Panc1 (cell line): ENCODE measurements at regions not wholly inside any gene's neighbourhood (a gene's known extent, or its start where the extent isn't known, plus 50 kb on each side); places are given as distances from the start of the nearest gene placed in this dataset.

Source experiments
- ATAC-seq: fragments of 200-7000 bp; cut with Tn5 transposase; 2 replicates; pipeline ENCODE4 v1.9.1; 2020; ENCODE audit warnings: mild to moderate bottlenecking, moderate library complexity
- BruUV-seq: library from RNA; stranded (reverse); fragments of 400-500 nt; replicated peaks from 2 replicates; lab custom pipeline; 2021; lab: Mats Ljungman, UMichigan
- CTCF ChIA-PET: fragments of 300-600 bp; sonication (Branson Sonifier 250); formaldehyde crosslinking; loops from one replicate; lab custom pipeline; 2022; ENCODE audit warnings: antibody characterized with exemption; lab: Charles Lee
- POLR2A ChIA-PET: fragments of 300-600 bp; sonication (Branson Sonifier 250); formaldehyde crosslinking; loops from one replicate; lab custom pipeline; 2022; ENCODE audit warnings: antibody characterized with exemption; lab: Charles Lee
- DNase-seq: peaks from one replicate; pipeline ENCODE4 v3.0.0-alpha.2; 2010; ENCODE audit warnings: low read depth, low spot score
- H3K27ac ChIP-seq: 2 replicates; pipeline ENCODE4 v1.5.1; 2011; ENCODE audit warnings: mild to moderate bottlenecking, low read length, inconsistent platforms
- H3K27me3 ChIP-seq: fragments of 200-500 bp; sonication (Bioruptor generic); 2 replicates; pipeline ENCODE4 v1.6.0; 2014; ENCODE audit warnings: low read length, inconsistent platforms; ENCODE audit not compliant: control insufficient read depth, insufficient read depth
- H3K36me3 ChIP-seq: fragments of 200-500 bp; sonication (Bioruptor generic); 2 replicates; pipeline ENCODE4 v1.5.1; 2014; ENCODE audit warnings: inconsistent platforms, mild to moderate bottlenecking, low read length, moderate library complexity; ENCODE audit not compliant: control insufficient read depth, insufficient read depth
- H3K4me1 ChIP-seq: 2 replicates; pipeline ENCODE4 v1.5.1; 2011; ENCODE audit warnings: inconsistent platforms, mild to moderate bottlenecking, low read length, moderate library complexity; ENCODE audit not compliant: control insufficient read depth, insufficient read depth
- H3K4me3 ChIP-seq, 2 experiments: 2 replicates each; pipeline ENCODE4 v1.5.1; 2011 to 2012; ENCODE audit warnings: low read depth in 2 of 2, low read length in 2 of 2, mild to moderate bottlenecking in 2 of 2, inconsistent platforms in 1 of 2, moderate library complexity in 1 of 2
- H3K9me3 ChIP-seq: fragments of 200-500 bp; sonication (Bioruptor generic); 2 replicates; pipeline ENCODE4 v1.5.1; 2014; ENCODE audit warnings: low read depth, mild to moderate bottlenecking, inconsistent platforms, low read length, moderate library complexity; ENCODE audit not compliant: control insufficient read depth, insufficient read depth
- POLR2AphosphoS5 ChIP-seq: IDR thresholded peaks from 2 replicates; pipeline ENCODE4 v1.6.1; 2012; ENCODE audit warnings: mild to moderate bottlenecking, low read depth, low read length, moderate library complexity
- SIN3A ChIP-seq: IDR thresholded peaks from 2 replicates; pipeline ENCODE4 v1.6.1; 2012; ENCODE audit warnings: low read depth, mild to moderate bottlenecking, low read length, moderate library complexity, borderline replicate concordance; ENCODE audit not compliant: insufficient read depth
- TCF7L2 ChIP-seq: IDR thresholded peaks from 2 replicates; pipeline ENCODE4 v1.6.1; 2011; ENCODE audit warnings: mild to moderate bottlenecking, low read depth, low read length, inconsistent platforms
- in situ Hi-C: cut with HindIII; loops from 2 replicates; pipeline ENCODE4 v1.10.0; 2016; ENCODE audit warnings: low sequenced_read_pairs, low pct_unique_long_range_greater_than_20kb
- intact Hi-C: fragments of 100-400 bp; cut with micrococcal nuclease; formaldehyde crosslinking; loops from one replicate; pipeline ENCODE4 v1.10.0; 2022; ENCODE audit not compliant: unreplicated experiment
- TF ChIP-seq, protein P1 (sequence below), 2 experiments: IDR thresholded peaks; 2 replicates each; pipeline ENCODE4 v1.6.1; 2011 to 2012; ENCODE audit warnings: low read depth in 2 of 2, control low read depth in 1 of 2, low read length in 1 of 2, mild to moderate bottlenecking in 1 of 2, moderate library complexity in 1 of 2; ENCODE audit not compliant: insufficient read depth in 1 of 2
- TF ChIP-seq, protein P2 (sequence below): fragments of 450-650 bp; IDR thresholded peaks from 2 replicates; pipeline ENCODE4 v1.5.1; 2017; ENCODE audit warnings: mild to moderate bottlenecking

DNA sequence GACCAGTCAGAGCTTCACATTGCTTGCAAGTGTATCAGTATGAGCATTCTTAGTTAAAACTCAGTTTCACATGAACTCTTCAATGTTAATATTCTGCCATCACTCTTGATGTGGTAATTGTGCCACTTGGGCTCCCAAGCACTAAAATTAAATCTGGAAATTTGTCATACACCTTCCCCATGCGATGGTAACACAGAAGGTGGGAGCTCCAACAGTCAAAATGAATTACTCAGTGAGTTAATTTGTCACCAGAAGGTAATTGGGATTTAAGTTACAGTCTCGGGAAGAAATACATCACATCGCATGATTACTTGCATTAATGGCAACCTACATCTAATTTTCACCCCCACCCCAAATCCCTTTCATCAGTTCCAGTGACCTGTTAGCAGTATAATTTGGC lies 376.5 kb upstream of the DAB1 start:
- ATAC-seq (no peak), DNase-seq (no peak)
- intact Hi-C loops (no loop called here), in situ Hi-C loops (no loop called here)
- TF ChIP-seq, protein P1, sequence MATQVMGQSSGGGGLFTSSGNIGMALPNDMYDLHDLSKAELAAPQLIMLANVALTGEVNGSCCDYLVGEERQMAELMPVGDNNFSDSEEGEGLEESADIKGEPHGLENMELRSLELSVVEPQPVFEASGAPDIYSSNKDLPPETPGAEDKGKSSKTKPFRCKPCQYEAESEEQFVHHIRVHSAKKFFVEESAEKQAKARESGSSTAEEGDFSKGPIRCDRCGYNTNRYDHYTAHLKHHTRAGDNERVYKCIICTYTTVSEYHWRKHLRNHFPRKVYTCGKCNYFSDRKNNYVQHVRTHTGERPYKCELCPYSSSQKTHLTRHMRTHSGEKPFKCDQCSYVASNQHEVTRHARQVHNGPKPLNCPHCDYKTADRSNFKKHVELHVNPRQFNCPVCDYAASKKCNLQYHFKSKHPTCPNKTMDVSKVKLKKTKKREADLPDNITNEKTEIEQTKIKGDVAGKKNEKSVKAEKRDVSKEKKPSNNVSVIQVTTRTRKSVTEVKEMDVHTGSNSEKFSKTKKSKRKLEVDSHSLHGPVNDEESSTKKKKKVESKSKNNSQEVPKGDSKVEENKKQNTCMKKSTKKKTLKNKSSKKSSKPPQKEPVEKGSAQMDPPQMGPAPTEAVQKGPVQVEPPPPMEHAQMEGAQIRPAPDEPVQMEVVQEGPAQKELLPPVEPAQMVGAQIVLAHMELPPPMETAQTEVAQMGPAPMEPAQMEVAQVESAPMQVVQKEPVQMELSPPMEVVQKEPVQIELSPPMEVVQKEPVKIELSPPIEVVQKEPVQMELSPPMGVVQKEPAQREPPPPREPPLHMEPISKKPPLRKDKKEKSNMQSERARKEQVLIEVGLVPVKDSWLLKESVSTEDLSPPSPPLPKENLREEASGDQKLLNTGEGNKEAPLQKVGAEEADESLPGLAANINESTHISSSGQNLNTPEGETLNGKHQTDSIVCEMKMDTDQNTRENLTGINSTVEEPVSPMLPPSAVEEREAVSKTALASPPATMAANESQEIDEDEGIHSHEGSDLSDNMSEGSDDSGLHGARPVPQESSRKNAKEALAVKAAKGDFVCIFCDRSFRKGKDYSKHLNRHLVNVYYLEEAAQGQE (IDR thresholded peaks at IDR 0.05; ENCODE audit: insufficient read depth in 1 of 2, low read depth in 2 of 2, low read length in 1 of 2) = no peak
- TF ChIP-seq SIN3A (no peak), POLR2AphosphoS5 (no peak), TCF7L2 (no peak)
- TF ChIP-seq, protein P2, sequence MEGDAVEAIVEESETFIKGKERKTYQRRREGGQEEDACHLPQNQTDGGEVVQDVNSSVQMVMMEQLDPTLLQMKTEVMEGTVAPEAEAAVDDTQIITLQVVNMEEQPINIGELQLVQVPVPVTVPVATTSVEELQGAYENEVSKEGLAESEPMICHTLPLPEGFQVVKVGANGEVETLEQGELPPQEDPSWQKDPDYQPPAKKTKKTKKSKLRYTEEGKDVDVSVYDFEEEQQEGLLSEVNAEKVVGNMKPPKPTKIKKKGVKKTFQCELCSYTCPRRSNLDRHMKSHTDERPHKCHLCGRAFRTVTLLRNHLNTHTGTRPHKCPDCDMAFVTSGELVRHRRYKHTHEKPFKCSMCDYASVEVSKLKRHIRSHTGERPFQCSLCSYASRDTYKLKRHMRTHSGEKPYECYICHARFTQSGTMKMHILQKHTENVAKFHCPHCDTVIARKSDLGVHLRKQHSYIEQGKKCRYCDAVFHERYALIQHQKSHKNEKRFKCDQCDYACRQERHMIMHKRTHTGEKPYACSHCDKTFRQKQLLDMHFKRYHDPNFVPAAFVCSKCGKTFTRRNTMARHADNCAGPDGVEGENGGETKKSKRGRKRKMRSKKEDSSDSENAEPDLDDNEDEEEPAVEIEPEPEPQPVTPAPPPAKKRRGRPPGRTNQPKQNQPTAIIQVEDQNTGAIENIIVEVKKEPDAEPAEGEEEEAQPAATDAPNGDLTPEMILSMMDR = no peak
- H3K27ac ChIP-seq = no peak overlapping the region
- H3K4me3 ChIP-seq = no peak overlapping the region
- ChIA-PET POLR2A (no interaction called here), CTCF (no interaction called here)
- no peaks in the 10 kb centered on the region for H3K4me1 ChIP-seq
- no peaks in the 10 kb centered on the region for H3K9me3 ChIP-seq
- no peaks in the 10 kb centered on the region for H3K27me3 ChIP-seq
- BruUV-seq = no TSS peak
- no peaks in the 10 kb centered on the region for H3K36me3 ChIP-seq

DNA sequence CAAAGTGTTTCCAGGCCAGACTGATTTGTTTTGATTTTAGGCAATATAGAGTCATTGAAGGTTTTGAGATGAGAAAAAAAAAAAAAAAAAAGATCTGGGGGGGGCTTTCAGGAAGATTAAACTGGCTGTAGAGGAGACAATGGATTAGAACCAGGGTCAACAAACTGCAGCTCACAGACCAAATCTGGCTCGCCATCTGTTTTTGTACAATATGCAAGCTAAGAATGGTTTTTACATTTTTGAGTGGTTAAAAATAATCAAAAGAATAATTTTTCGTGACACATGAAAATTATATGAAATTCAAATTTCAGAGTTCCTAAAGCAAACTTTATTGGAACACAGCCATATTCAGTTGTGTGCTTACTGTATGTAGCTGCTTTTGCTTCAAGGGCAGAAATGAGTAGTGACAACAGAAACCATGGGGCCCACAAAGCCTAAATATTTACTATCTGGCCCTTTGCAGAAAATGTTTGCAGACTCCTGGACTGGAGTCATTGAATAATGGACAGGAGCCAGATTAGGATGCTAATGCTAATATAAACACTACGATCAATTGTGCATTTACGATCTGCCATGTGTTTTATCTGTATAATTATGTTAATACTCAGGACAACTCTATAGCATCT lies 375.7 kb upstream of the DAB1 start:
- POLR2A ChIA-PET = no interaction called here
- Histone ChIP-seq H3K4me3 (no peak overlapping the region), H3K4me1 (no peaks in the 10 kb centered on the region), H3K27ac (no peak overlapping the region), H3K27me3 (no peaks in the 10 kb centered on the region), H3K36me3 (no peaks in the 10 kb centered on the region), H3K9me3 (no peaks in the 10 kb centered on the region)
- ATAC-seq (no peak), DNase-seq (no peak)
- in situ Hi-C loops (no loop called here), intact Hi-C loops (no loop called here)
- no peak for TF ChIP-seq SIN3A
- TF ChIP-seq POLR2AphosphoS5 = no peak
- TF ChIP-seq, protein P2 = no peak
- no peak for TF ChIP-seq TCF7L2
- TF ChIP-seq, protein P1 (IDR thresholded peaks at IDR 0.05; ENCODE audit: insufficient read depth in 1 of 2, low read depth in 2 of 2, low read length in 1 of 2) = no peak
- CTCF ChIA-PET = no interaction called here
- BruUV-seq = no TSS peak
